ENCODE measurements at regions not wholly inside any gene's neighbourhood (a gene's known extent, or its start where the extent isn't known, plus 50 kb on each side); places are given as distances from the start of the nearest gene placed in this dataset.
"Not testable (repeated sequence)": the region's sequence is repeated elsewhere in the genome, so short reads cannot be mapped to it uniquely, and the experiment has no call there.

DNA sequence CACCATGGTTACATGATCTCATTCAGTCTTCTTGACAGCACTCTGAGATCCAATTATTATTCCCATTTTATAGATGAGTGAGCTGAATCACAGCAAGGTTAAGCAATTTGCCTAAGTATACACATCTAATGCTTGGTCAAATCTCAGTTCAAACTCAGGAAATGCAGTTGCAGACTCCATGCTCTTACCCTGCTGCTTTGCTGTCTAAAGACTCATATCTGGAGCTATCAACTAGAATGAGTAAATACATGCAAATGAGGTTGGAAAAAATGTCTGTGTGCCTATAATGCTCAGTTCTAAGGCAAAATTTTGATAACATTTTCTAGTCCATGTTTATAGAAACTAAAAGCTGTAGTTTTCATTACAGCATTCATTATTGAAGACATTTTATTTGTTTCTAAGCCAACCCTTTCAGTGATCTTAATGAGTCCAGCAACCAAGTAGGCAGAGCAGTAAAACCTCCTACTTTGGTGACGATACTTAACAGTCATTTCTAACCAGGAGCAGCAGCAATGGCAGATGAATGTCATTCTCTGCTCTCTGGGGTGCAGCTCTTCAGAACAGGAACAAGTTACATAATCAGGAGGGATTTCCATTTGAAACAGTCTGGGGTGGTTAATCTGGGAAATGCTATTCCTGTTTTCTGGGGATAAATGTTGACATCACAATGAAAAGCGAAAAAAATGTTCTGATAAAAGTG is 396.8 kb upstream of the UBE2E3 start:
- no peak for DNase-seq

DNA sequence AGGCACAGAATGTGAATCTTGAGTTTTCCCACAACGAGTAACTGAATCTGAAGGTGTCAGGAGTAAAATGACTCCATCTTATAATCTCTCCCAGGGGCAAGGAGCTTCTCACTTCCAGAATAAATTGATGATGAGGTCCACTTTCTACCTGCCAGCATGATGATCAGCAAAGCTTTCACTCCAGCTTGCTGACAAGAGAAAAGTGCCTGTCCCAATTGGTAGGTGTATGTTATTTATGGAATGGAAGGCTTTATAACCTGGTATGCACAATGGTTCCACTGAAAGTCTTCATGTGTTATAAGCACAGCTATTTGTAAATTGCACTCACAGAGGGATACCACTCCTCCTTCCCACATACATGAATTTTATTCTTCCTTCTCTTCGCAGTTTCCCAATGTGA is 401.0 kb upstream of the UBE2E3 start:
- DNase-seq, result no peak

DNA sequence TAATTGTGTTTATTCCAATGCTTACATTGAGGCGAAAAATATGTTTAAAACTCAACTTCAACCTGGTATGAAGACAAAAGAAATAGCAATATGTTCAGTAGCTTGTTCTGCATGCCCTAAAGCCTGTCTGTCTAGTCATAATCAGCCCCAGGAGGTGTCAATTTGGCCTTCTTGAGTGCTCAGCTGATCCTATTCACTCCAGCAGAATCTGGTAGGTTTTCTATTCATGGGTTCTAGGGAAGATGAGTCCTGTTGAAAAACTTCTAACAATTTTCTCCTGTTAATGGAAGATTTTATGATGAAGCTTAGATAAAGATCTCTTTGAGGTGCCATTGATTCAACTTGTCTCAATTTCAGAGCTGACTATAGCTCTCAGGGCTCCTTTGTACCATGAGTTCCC is 402.0 kb upstream of the UBE2E3 start:
- no peak for DNase-seq

GRCh38 chr2:180577567-180577966 is 402.8 kb upstream of the UBE2E3 start:
- peak; percentile 77 for DNase-seq

GRCh38 chr2:180573951-180574350 is 406.5 kb upstream of the UBE2E3 start:
- peak; percentile 76 for DNase-seq

DNA sequence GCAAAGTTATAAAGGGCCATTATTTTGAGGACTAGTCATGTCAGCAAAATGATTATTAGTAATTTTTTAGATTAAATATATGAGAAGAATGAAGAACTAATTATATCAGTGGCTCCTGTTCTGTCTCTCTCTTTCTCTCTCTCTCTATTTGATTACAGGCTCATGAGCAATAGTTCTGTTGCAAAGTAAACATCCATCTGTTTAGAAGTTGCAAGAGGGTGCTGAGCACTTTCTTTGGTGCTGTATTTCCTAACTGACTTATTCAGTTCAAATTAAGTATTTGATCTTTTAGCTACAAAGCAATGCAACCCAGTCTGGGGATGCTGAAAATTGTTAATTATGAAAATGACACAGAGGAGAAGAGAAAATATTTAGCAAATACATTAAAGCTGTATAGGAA is 408.1 kb upstream of the UBE2E3 start:
- no peak for DNase-seq

DNA sequence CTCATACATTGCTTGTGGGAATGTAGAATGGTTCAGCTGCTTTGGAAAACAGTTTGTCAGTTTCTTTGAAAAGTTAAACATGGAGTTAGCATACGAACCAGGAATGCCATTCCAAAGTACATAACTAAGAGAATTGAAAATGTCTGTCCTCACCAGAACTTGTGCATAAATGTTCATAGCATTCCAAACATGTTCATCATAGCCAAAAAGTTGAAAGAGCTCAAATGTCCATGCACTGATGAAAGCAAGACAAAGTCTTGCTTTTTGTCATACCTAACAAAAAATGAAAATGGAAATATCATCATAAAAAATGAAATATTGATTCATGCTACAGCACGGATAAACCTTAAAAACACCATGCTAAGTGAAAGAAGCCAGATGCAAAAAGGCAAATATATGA is 408.8 kb upstream of the UBE2E3 start:
- DNase-seq, result no peak

DNA sequence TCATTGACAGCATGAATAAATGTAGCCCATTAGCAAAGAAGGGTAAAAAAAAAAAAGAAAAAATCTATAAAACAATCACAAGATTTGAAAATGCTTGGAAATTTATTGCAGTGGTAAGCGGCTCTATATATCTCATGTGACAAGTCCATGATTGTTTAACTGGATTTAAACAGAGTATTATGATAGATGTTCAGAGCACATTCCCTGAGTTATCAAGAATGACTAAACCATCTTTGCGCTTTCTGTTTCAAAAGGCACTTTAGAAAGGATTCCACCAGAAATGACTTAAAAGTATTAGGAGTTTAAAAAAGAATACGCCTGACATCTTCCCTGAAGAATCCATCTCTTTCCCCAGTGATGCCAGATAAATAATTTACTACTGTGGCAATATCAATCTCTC is 409.5 kb upstream of the UBE2E3 start:
- no peak for DNase-seq

- DNase-seq, result no peak
These were observed 416.4 kb upstream of the UBE2E3 start for GRCh38 chr2:180564051-180564450.

DNA sequence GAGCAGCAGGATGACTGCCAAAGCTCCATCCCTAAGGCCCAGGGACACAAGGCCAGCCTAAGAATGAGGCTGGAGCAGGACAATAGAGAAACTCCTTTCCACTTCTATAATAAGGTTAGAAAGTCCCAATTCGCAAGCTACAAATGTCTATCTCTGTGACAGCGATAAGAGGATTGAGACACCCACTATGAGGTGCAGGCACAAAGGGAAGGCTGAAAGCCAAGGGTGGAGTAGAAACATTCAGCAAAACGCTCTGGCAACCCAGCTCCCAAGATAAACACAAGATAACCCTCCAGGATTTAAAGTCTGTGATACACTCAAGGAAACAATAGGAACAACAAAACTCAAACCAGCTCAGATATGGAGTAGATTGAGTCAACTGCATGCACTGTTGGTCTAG is 418.0 kb upstream of the UBE2E3 start:
- DNase-seq, result no peak

- no peak for DNase-seq
These were observed 420.6 kb upstream of the UBE2E3 start for GRCh38 chr2:180559771-180560170.

DNA sequence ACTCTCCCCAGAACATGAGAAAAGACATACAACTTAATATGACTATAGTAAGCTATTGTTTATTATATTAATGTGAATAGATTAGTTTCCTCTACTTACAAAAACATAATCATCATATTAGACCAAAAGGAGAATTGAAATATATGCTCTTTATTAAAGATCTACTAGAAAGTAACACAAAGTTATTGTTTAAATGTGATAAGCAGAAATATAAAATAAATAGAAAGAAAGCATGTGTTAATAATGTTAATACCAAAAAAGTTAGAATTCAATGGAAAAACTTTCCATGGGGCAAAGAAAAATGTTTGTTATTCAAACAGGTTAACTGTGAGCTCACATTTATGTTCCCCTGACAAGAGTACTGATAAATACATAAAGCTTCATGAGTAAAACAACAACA is 421.4 kb upstream of the UBE2E3 start:
- no peak for DNase-seq

DNA sequence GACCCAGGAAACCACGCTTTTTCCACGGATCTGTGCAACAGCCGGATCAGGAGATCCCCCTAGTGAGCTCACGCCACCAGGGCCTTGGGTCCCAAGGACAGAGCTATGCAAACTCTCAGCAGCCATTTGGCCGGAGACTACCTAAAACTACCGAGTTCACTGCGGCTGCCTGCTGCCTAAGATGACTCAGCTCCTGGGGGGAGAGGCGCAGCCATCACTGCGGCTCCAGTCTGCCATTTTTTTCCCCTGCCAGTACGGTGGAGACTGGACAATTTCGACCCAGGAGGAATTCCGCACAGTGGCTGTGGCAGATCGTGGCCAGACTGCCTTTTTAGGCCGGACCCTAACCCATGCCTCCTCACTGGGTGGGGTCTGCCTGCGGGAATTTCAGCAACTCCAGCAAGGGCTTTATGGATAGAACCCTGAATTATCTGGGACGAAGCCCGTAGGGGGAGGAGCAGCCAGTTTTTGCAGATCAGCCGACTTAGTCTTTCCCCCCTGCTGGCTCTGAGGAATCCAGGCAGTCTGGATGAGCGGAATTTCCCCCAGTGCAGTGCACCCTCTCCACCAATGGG is 424.9 kb upstream of the UBE2E3 start:
- no peak for DNase-seq

GRCh38 chr2:180554330-180554729 is 426.1 kb upstream of the UBE2E3 start:
- DNase-seq, result no peak

GRCh38 chr2:180553094-180553715 is 427.2 kb upstream of the UBE2E3 start:
- DNase-seq, result no peak

DNA sequence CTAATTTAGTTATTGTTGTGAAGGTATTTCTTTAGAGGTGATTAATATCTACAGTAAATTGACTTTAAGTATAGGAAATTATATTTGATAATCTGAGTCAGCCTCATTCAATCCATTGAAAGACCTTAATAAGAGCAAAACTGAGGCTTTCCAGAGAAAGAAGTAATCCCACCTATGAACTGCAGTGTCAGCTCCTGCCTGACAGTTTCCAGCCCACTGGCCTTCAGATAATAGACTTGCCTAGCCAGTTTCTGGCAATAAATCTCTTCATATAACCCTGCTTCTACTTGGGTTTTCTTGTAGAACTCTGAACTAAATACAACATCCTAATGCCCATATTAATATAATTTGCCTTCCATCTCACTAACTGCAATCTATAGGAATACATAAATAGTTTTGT is 437.9 kb upstream of the UBE2E3 start:
- DNase-seq, result peak; percentile 38

GRCh38 chr2:180540761-180541160 is 439.6 kb upstream of the UBE2E3 start:
- no peak for DNase-seq

- DNase-seq, result no peak
These were observed 440.9 kb upstream of the UBE2E3 start for GRCh38 chr2:180539541-180539940.

DNA sequence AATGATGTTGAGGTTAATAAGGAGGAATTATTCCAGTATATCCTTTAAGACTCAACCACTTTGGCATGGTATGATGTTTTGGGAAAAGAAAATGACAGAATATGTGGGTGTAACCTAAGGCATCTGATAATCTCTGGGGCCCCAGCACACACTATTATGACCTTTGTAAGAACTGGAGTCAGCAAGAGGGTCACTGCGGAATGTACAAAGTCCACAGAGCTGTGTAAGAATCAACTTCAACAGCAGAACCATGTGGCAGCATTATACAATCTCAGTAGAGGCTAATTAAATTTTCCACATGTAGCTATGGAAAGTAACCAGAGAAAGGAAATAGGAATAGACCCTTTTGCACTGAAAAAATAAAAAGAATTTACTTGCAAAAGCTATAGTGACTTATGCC is 445.1 kb upstream of the UBE2E3 start:
- DNase-seq, result no peak

DNA sequence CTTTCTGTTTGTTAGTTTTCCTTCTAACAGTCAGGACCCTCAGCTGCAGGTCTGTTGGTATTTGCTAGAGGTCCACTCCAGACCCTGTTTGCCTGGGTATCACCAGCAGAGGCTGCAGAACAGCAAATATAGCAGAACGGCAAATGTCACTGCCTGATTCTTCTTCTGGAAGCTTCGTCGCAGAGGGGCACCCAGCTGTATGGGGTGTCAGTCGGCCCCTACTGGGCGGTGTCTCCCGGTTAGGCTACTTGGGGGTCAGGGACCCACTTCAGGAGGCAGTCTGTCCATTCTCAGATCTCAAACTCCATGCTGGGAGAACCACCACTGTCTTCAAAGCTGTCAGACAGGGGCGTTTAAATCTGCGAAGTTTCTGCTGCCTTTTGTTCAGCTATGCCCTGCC is 448.6 kb upstream of the UBE2E3 start:
- not testable (repeated sequence) for DNase-seq

DNA sequence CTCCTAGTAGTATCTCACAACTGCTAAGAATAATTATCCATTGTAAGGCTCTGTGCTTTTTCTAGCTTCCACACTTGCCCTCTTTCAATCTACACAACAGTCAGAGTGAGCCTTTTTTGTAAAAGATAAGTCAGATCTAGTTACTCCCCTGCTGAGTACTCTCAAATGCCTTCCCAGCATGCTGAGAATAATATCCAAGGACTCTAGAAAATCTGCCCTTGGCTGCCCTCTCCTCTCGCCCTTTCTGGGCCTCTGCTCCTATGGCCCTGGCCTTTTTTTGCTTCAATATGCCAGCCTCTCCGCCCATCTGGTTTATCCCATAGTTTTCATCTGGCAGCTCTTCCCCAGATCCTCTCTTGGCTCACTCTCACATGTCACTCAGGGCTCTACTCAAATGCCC is 455.9 kb upstream of the UBE2E3 start:
- DNase-seq, result no peak

GRCh38 chr2:180523621-180524340 is 456.6 kb upstream of the UBE2E3 start:
- DNase-seq, result no peak

- peak; percentile 43 for DNase-seq
These were observed 459.4 kb upstream of the UBE2E3 start for GRCh38 chr2:180520921-180521581.

Data from NCI-H748 treated with DMSO at 0.1 percent for 48 hours (cell line).